ENCODE measurements at regions not wholly inside any gene's neighbourhood (a gene's known extent, or its start where the extent isn't known, plus 50 kb on each side); places are given as distances from the start of the nearest gene placed in this dataset.
A peak's percentile ranks its signal among the peaks of the same experiment; 100 is the strongest.

GRCh38 chr15:69749797-69750196 lies 297.2 kb downstream of the RPLP1 start:
- TF ChIP-seq CTCF (conservative IDR thresholded peaks at IDR 0.05; ENCODE audit: low read depth, low read length) (peak; percentile 20; the same call in 1 of the 2 replicates), CHD1 (IDR thresholded peaks at IDR 0.05; ENCODE audit: low read depth, low read length) (no peak), POLR2A (IDR thresholded peaks at IDR 0.05; ENCODE audit: low read depth, low read length) (no peak), FOS (IDR thresholded peaks at IDR 0.05; ENCODE audit: low read depth, low read length) (no peak), MAFK (IDR thresholded peaks at IDR 0.05; ENCODE audit: low read depth, low read length) (no peak), MXI1 (IDR thresholded peaks at IDR 0.05; ENCODE audit: borderline replicate concordance, low read depth, low read length) (no peak), BHLHE40 (IDR thresholded peaks at IDR 0.05; ENCODE audit: low read depth, low read length) (no peak), CEBPB (IDR thresholded peaks at IDR 0.05; ENCODE audit: low read depth, low read length) (no peak), RAD21 (IDR thresholded peaks at IDR 0.05; ENCODE audit: low read length) (peak; percentile 20; the same call in 1 of the 2 replicates), USF2 (IDR thresholded peaks at IDR 0.05; ENCODE audit: low read depth, low read length) (no peak), RFX5 (IDR thresholded peaks at IDR 0.05; ENCODE audit: low read depth, low read length) (no peak)
